Panc1 (cell line): ENCODE measurements at regions not wholly inside any gene's neighbourhood (a gene's known extent, or its start where the extent isn't known, plus 50 kb on each side); places are given as distances from the start of the nearest gene placed in this dataset.

ENCODE experiments used
- ATAC-seq: fragments of 200-7000 bp; cut with Tn5 transposase; 2 replicates; pipeline ENCODE4 v1.9.1; 2020; ENCODE audit warnings: mild to moderate bottlenecking, moderate library complexity
- BruUV-seq: library from RNA; stranded (reverse); fragments of 400-500 nt; replicated peaks from 2 replicates; lab custom pipeline; 2021; lab: Mats Ljungman, UMichigan
- CTCF ChIA-PET: fragments of 300-600 bp; sonication (Branson Sonifier 250); formaldehyde crosslinking; loops from one replicate; lab custom pipeline; 2022; ENCODE audit warnings: antibody characterized with exemption; lab: Charles Lee
- POLR2A ChIA-PET: fragments of 300-600 bp; sonication (Branson Sonifier 250); formaldehyde crosslinking; loops from one replicate; lab custom pipeline; 2022; ENCODE audit warnings: antibody characterized with exemption; lab: Charles Lee
- DNase-seq: peaks from one replicate; pipeline ENCODE4 v3.0.0-alpha.2; 2010; ENCODE audit warnings: low read depth, low spot score
- H3K27ac ChIP-seq: 2 replicates; pipeline ENCODE4 v1.5.1; 2011; ENCODE audit warnings: mild to moderate bottlenecking, low read length, inconsistent platforms
- H3K27me3 ChIP-seq: fragments of 200-500 bp; sonication (Bioruptor generic); 2 replicates; pipeline ENCODE4 v1.6.0; 2014; ENCODE audit warnings: low read length, inconsistent platforms; ENCODE audit not compliant: control insufficient read depth, insufficient read depth
- H3K36me3 ChIP-seq: fragments of 200-500 bp; sonication (Bioruptor generic); 2 replicates; pipeline ENCODE4 v1.5.1; 2014; ENCODE audit warnings: inconsistent platforms, mild to moderate bottlenecking, low read length, moderate library complexity; ENCODE audit not compliant: control insufficient read depth, insufficient read depth
- H3K4me1 ChIP-seq: 2 replicates; pipeline ENCODE4 v1.5.1; 2011; ENCODE audit warnings: inconsistent platforms, mild to moderate bottlenecking, low read length, moderate library complexity; ENCODE audit not compliant: control insufficient read depth, insufficient read depth
- H3K4me3 ChIP-seq, 2 experiments: 2 replicates each; pipeline ENCODE4 v1.5.1; 2011 to 2012; ENCODE audit warnings: low read depth in 2 of 2, low read length in 2 of 2, mild to moderate bottlenecking in 2 of 2, inconsistent platforms in 1 of 2, moderate library complexity in 1 of 2
- H3K9me3 ChIP-seq: fragments of 200-500 bp; sonication (Bioruptor generic); 2 replicates; pipeline ENCODE4 v1.5.1; 2014; ENCODE audit warnings: low read depth, mild to moderate bottlenecking, inconsistent platforms, low read length, moderate library complexity; ENCODE audit not compliant: control insufficient read depth, insufficient read depth
- POLR2AphosphoS5 ChIP-seq: IDR thresholded peaks from 2 replicates; pipeline ENCODE4 v1.6.1; 2012; ENCODE audit warnings: mild to moderate bottlenecking, low read depth, low read length, moderate library complexity
- SIN3A ChIP-seq: IDR thresholded peaks from 2 replicates; pipeline ENCODE4 v1.6.1; 2012; ENCODE audit warnings: low read depth, mild to moderate bottlenecking, low read length, moderate library complexity, borderline replicate concordance; ENCODE audit not compliant: insufficient read depth
- TCF7L2 ChIP-seq: IDR thresholded peaks from 2 replicates; pipeline ENCODE4 v1.6.1; 2011; ENCODE audit warnings: mild to moderate bottlenecking, low read depth, low read length, inconsistent platforms
- in situ Hi-C: cut with HindIII; loops from 2 replicates; pipeline ENCODE4 v1.10.0; 2016; ENCODE audit warnings: low sequenced_read_pairs, low pct_unique_long_range_greater_than_20kb
- intact Hi-C: fragments of 100-400 bp; cut with micrococcal nuclease; formaldehyde crosslinking; loops from one replicate; pipeline ENCODE4 v1.10.0; 2022; ENCODE audit not compliant: unreplicated experiment
- TF ChIP-seq, protein P1 (sequence below), 2 experiments: IDR thresholded peaks; 2 replicates each; pipeline ENCODE4 v1.6.1; 2011 to 2012; ENCODE audit warnings: low read depth in 2 of 2, control low read depth in 1 of 2, low read length in 1 of 2, mild to moderate bottlenecking in 1 of 2, moderate library complexity in 1 of 2; ENCODE audit not compliant: insufficient read depth in 1 of 2
- TF ChIP-seq, protein P2 (sequence below): fragments of 450-650 bp; IDR thresholded peaks from 2 replicates; pipeline ENCODE4 v1.5.1; 2017; ENCODE audit warnings: mild to moderate bottlenecking

DNA sequence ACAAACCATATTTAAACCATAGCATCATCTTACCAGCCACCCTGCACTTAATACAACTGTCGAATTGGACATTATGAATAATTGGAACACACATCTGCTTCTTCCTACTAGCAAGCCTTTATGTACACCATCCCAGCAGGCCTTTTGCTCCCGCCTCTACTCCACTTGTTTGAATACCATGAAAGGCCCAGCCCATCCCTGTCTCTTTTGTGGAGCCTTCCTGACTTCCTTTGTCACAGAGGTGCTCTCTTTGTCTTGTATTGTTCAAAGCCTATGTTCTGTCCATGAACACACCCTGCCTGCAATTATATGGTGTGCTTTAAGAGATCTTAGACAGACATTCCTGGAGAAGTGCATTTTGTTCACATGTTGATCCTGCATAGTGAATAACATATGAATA lies 465.7 kb downstream of the DIRAS2 start:
- TF ChIP-seq POLR2AphosphoS5 (no peak), TCF7L2 (no peak), SIN3A (no peak)
- TF ChIP-seq, protein P1, sequence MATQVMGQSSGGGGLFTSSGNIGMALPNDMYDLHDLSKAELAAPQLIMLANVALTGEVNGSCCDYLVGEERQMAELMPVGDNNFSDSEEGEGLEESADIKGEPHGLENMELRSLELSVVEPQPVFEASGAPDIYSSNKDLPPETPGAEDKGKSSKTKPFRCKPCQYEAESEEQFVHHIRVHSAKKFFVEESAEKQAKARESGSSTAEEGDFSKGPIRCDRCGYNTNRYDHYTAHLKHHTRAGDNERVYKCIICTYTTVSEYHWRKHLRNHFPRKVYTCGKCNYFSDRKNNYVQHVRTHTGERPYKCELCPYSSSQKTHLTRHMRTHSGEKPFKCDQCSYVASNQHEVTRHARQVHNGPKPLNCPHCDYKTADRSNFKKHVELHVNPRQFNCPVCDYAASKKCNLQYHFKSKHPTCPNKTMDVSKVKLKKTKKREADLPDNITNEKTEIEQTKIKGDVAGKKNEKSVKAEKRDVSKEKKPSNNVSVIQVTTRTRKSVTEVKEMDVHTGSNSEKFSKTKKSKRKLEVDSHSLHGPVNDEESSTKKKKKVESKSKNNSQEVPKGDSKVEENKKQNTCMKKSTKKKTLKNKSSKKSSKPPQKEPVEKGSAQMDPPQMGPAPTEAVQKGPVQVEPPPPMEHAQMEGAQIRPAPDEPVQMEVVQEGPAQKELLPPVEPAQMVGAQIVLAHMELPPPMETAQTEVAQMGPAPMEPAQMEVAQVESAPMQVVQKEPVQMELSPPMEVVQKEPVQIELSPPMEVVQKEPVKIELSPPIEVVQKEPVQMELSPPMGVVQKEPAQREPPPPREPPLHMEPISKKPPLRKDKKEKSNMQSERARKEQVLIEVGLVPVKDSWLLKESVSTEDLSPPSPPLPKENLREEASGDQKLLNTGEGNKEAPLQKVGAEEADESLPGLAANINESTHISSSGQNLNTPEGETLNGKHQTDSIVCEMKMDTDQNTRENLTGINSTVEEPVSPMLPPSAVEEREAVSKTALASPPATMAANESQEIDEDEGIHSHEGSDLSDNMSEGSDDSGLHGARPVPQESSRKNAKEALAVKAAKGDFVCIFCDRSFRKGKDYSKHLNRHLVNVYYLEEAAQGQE (IDR thresholded peaks at IDR 0.05; ENCODE audit: insufficient read depth in 1 of 2, low read depth in 2 of 2, low read length in 1 of 2): no peak
- TF ChIP-seq, protein P2, sequence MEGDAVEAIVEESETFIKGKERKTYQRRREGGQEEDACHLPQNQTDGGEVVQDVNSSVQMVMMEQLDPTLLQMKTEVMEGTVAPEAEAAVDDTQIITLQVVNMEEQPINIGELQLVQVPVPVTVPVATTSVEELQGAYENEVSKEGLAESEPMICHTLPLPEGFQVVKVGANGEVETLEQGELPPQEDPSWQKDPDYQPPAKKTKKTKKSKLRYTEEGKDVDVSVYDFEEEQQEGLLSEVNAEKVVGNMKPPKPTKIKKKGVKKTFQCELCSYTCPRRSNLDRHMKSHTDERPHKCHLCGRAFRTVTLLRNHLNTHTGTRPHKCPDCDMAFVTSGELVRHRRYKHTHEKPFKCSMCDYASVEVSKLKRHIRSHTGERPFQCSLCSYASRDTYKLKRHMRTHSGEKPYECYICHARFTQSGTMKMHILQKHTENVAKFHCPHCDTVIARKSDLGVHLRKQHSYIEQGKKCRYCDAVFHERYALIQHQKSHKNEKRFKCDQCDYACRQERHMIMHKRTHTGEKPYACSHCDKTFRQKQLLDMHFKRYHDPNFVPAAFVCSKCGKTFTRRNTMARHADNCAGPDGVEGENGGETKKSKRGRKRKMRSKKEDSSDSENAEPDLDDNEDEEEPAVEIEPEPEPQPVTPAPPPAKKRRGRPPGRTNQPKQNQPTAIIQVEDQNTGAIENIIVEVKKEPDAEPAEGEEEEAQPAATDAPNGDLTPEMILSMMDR: no peak
- POLR2A ChIA-PET: no interaction called here
- Histone ChIP-seq H3K27me3 (no peaks in the 10 kb centered on the region), H3K27ac (no peak overlapping the region), H3K4me1 (no peaks in the 10 kb centered on the region), H3K36me3 (no peaks in the 10 kb centered on the region), H3K4me3 (no peak overlapping the region), H3K9me3 (no peaks in the 10 kb centered on the region)
- in situ Hi-C loops: no loop called here
- ATAC-seq: no peak
- no peak for DNase-seq
- intact Hi-C loops: no loop called here
- no TSS peak for BruUV-seq
- CTCF ChIA-PET: no interaction called here

DNA sequence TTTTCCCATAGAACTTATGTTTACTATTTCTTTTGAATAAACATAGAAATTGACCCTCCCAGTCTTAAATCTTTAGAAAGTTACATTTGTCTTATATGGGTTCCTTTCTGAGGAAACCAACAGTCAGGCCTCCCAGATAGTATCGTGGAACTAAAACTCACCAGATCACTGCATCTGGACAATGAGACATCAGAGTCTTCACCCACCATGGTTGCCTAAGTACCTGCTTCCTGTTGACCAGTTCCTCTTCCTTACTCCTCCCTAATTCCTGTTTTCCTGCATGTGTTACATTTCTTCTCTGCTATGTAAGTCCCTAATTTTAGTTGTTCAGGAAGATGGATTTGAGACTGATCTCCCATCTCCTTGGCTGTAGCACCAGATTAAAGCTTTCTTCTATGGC lies 462.2 kb downstream of the DIRAS2 start:
- TF ChIP-seq, protein P2: no peak
- TF ChIP-seq, protein P1 (IDR thresholded peaks at IDR 0.05; ENCODE audit: insufficient read depth in 1 of 2, low read depth in 2 of 2, low read length in 1 of 2): no peak
- TF ChIP-seq SIN3A (no peak), TCF7L2 (no peak), POLR2AphosphoS5 (no peak)
- DNase-seq: no peak
- Histone ChIP-seq H3K27me3 (no peaks in the 10 kb centered on the region), H3K27ac (no peak overlapping the region), H3K4me3 (no peak overlapping the region), H3K4me1 (no peaks in the 10 kb centered on the region), H3K36me3 (no peaks in the 10 kb centered on the region), H3K9me3 (no peaks in the 10 kb centered on the region)
- ChIA-PET POLR2A (no interaction called here), CTCF (no interaction called here)
- intact Hi-C loops (no loop called here), in situ Hi-C loops (no loop called here)
- BruUV-seq: no TSS peak
- ATAC-seq: no peak
